Neural progenitor cell (in vitro differentiated cells): ENCODE measurements at regions not wholly inside any gene's neighbourhood (a gene's known extent, or its start where the extent isn't known, plus 50 kb on each side); places are given as distances from the start of the nearest gene placed in this dataset.

Experiments used
- DNase-seq: peaks from one replicate; pipeline ENCODE4 v3.0.0-alpha.2; 2016; ENCODE audit warnings: low spot score
- H2AFZ ChIP-seq: fragments of 200-600 bp; sonication (generic); replicated peaks from 2 replicates; pipeline ENCODE4 v1.6.1; 2016; ENCODE audit warnings: antibody characterized with exemption
- H3F3A ChIP-seq: fragments of 200-600 bp; sonication (generic); 2 replicates; pipeline ENCODE4 v1.6.1; 2016; ENCODE audit warnings: antibody characterized with exemption, low read depth
- H3K27ac ChIP-seq: fragments of 200-600 bp; sonication (generic); 2 replicates; pipeline ENCODE4 v1.5.1; 2016; ENCODE audit warnings: mild to moderate bottlenecking
- H3K27me3 ChIP-seq: fragments of 200-600 bp; sonication (generic); 2 replicates; pipeline ENCODE4 v1.6.1; 2016; ENCODE audit warnings: mild to moderate bottlenecking, moderate library complexity
- H3K36me3 ChIP-seq: fragments of 200-600 bp; sonication (generic); 2 replicates; pipeline ENCODE4 v1.5.1; 2016
- H3K4me1 ChIP-seq: fragments of 200-600 bp; sonication (generic); 2 replicates; pipeline ENCODE4 v1.6.1; 2016; ENCODE audit warnings: mixed run types
- H3K4me2 ChIP-seq: fragments of 200-600 bp; sonication (generic); 2 replicates; pipeline ENCODE4 v1.6.1; 2016
- H3K4me3 ChIP-seq: fragments of 200-600 bp; sonication (generic); 2 replicates; pipeline ENCODE4 v1.5.1; 2016
- H3K79me2 ChIP-seq: fragments of 200-600 bp; sonication (generic); 2 replicates; pipeline ENCODE4 v1.6.1; 2016; ENCODE audit warnings: low read depth
- H3K9ac ChIP-seq: fragments of 200-600 bp; sonication (generic); 2 replicates; pipeline ENCODE4 v1.6.1; 2016
- H3K9me3 ChIP-seq: fragments of 200-600 bp; sonication (generic); 2 replicates; pipeline ENCODE4 v1.5.1; 2016; ENCODE audit warnings: low read depth
- H4K20me1 ChIP-seq: fragments of 200-600 bp; sonication (generic); 2 replicates; pipeline ENCODE4 v1.6.1; 2016; ENCODE audit warnings: low read depth
- H3K27ac Mint-ChIP-seq: 3 replicates; pipeline ENCODE4 v1.8.0; 2021; ENCODE audit warnings: mixed read lengths
- H3K27me3 Mint-ChIP-seq: 2 replicates; pipeline ENCODE4 v1.8.0; 2022; ENCODE audit warnings: low read depth, mild to moderate bottlenecking, inconsistent platforms, moderate library complexity, mixed read lengths; ENCODE audit not compliant: insufficient read depth
- H3K36me3 Mint-ChIP-seq: 3 replicates; pipeline ENCODE4 v1.8.0; 2021; ENCODE audit warnings: mixed read lengths
- H3K4me1 Mint-ChIP-seq: 3 replicates; pipeline ENCODE4 v1.8.0; 2021; ENCODE audit warnings: mixed read lengths
- H3K4me3 Mint-ChIP-seq: 3 replicates; pipeline ENCODE4 v1.8.0; 2021; ENCODE audit warnings: mild to moderate bottlenecking, moderate library complexity, mixed read lengths
- H3K9me3 Mint-ChIP-seq: 3 replicates; pipeline ENCODE4 v1.8.0; 2020; ENCODE audit warnings: mixed read lengths
- CTCF ChIP-seq: fragments of 200-600 bp; sonication (generic); IDR thresholded peaks from 2 replicates; pipeline ENCODE4 v1.5.1; 2017; ENCODE audit warnings: antibody characterized with exemption, mild to moderate bottlenecking
- EZH2 ChIP-seq: fragments of 200-600 bp; sonication (generic); IDR thresholded peaks from 2 replicates; pipeline ENCODE4 v1.6.1; 2017; ENCODE audit warnings: antibody characterized with exemption, mild to moderate bottlenecking, moderate library complexity
- EZH2phosphoT487 ChIP-seq: fragments of 200-600 bp; sonication (generic); IDR thresholded peaks from 2 replicates; pipeline ENCODE4 v1.6.1; 2017; ENCODE audit warnings: antibody characterized with exemption

GRCh38 chr10:83852146-83852545, 287.2 kb upstream of the GHITM start:
- Mint-ChIP-seq H3K27me3 (no peaks in the 10 kb centered on the region), H3K4me3 (no peak overlapping the region), H3K4me1 (no peaks in the 10 kb centered on the region), H3K9me3 (no peaks in the 10 kb centered on the region), H3K27ac (no peak overlapping the region), H3K36me3 (no peaks in the 10 kb centered on the region)
- Histone ChIP-seq H3K36me3 (no peaks in the 10 kb centered on the region), H3K27ac (no peak overlapping the region), H3K4me3 (no peak overlapping the region), H3K27me3 (no peaks in the 10 kb centered on the region), H2AFZ (no peak overlapping the region), H3K4me2 (no peak overlapping the region), H3K9ac (no peak overlapping the region), H3F3A (no peaks in the 10 kb centered on the region), H3K79me2 (no peaks in the 10 kb centered on the region), H3K9me3 (no peaks in the 10 kb centered on the region), H3K4me1 (no peaks in the 10 kb centered on the region), H4K20me1 (no peaks in the 10 kb centered on the region)
- TF ChIP-seq EZH2phosphoT487 (no peak), CTCF (no peak), EZH2 (no peak)
- DNase-seq = no peak

GRCh38 chr10:83862723-83863122, 276.6 kb upstream of the GHITM start:
- no peaks in the 10 kb centered on the region for H3K27me3 ChIP-seq
- H3K27ac Mint-ChIP-seq = no peak overlapping the region
- H3K4me3 ChIP-seq = no peak overlapping the region
- H3K36me3 ChIP-seq = no peaks in the 10 kb centered on the region
- no peaks in the 10 kb centered on the region for H3F3A ChIP-seq
- H3K27me3 Mint-ChIP-seq = no peaks in the 10 kb centered on the region
- no peaks in the 10 kb centered on the region for H3K4me1 Mint-ChIP-seq
- H4K20me1 ChIP-seq = no peaks in the 10 kb centered on the region
- no peak overlapping the region for H3K9ac ChIP-seq
- no peaks in the 10 kb centered on the region for H3K36me3 Mint-ChIP-seq
- no peaks in the 10 kb centered on the region for H3K4me1 ChIP-seq
- H3K9me3 Mint-ChIP-seq = peaks cover 2% of the 10 kb centered on the region
- H3K27ac ChIP-seq = no peak overlapping the region
- no peak overlapping the region for H3K4me2 ChIP-seq
- H2AFZ ChIP-seq = no peak overlapping the region
- DNase-seq = no peak
- no peaks in the 10 kb centered on the region for H3K79me2 ChIP-seq
- no peak overlapping the region for H3K4me3 Mint-ChIP-seq
- H3K9me3 ChIP-seq = no peaks in the 10 kb centered on the region
- TF ChIP-seq EZH2phosphoT487 (no peak), EZH2 (no peak), CTCF (no peak)

- H3K27me3 Mint-ChIP-seq = peaks cover under 1% of the 10 kb centered on the region
- no peak overlapping the region for H2AFZ ChIP-seq
- H3K4me3 Mint-ChIP-seq = no peak overlapping the region
- H3K9me3 Mint-ChIP-seq = peaks cover 2% of the 10 kb centered on the region
- H3K27me3 ChIP-seq = no peaks in the 10 kb centered on the region
- H4K20me1 ChIP-seq = no peaks in the 10 kb centered on the region
- no peak overlapping the region for H3K4me2 ChIP-seq
- no peaks in the 10 kb centered on the region for H3K4me1 Mint-ChIP-seq
- DNase-seq = no peak
- H3K4me3 ChIP-seq = no peak overlapping the region
- no peaks in the 10 kb centered on the region for H3K36me3 Mint-ChIP-seq
- no peaks in the 10 kb centered on the region for H3K9me3 ChIP-seq
- no peak for TF ChIP-seq EZH2
- no peak for TF ChIP-seq EZH2phosphoT487
- TF ChIP-seq CTCF = no peak
- H3K27ac Mint-ChIP-seq = no peak overlapping the region
- no peaks in the 10 kb centered on the region for H3K79me2 ChIP-seq
- H3F3A ChIP-seq = no peaks in the 10 kb centered on the region
- H3K4me1 ChIP-seq = no peaks in the 10 kb centered on the region
- H3K27ac ChIP-seq = no peak overlapping the region
- no peaks in the 10 kb centered on the region for H3K36me3 ChIP-seq
- H3K9ac ChIP-seq = no peak overlapping the region
These were observed 275.9 kb upstream of the GHITM start for GRCh38 chr10:83863283-83863966.
